IPS-15b (cell line): ENCODE measurements at regions not wholly inside any gene's neighbourhood (a gene's known extent, or its start where the extent isn't known, plus 50 kb on each side); places are given as distances from the start of the nearest gene placed in this dataset.

Experiments used
- H3K27me3 ChIP-seq: one replicate; pipeline ENCODE4 v1.6.1; 2013; ENCODE audit warnings: low read length; ENCODE audit not compliant: control insufficient read depth, insufficient read depth
- H3K36me3 ChIP-seq: one replicate; pipeline ENCODE4 v1.6.1; 2013; ENCODE audit warnings: low read length; ENCODE audit not compliant: control insufficient read depth, insufficient read depth
- H3K4me1 ChIP-seq: one replicate; pipeline ENCODE4 v1.6.1; 2013; ENCODE audit warnings: mild to moderate bottlenecking, low read length; ENCODE audit not compliant: control insufficient read depth, insufficient read depth
- H3K4me3 ChIP-seq: one replicate; pipeline ENCODE4 v1.5.1; 2013; ENCODE audit warnings: low read depth, low read length
- H3K9ac ChIP-seq: one replicate; pipeline ENCODE4 v1.6.1; 2013; ENCODE audit warnings: low read depth, mild to moderate bottlenecking, low read length
- H3K9me3 ChIP-seq: one replicate; pipeline ENCODE4 v1.6.1; 2013; ENCODE audit warnings: mild to moderate bottlenecking, low read length; ENCODE audit not compliant: control insufficient read depth, insufficient read depth

DNA sequence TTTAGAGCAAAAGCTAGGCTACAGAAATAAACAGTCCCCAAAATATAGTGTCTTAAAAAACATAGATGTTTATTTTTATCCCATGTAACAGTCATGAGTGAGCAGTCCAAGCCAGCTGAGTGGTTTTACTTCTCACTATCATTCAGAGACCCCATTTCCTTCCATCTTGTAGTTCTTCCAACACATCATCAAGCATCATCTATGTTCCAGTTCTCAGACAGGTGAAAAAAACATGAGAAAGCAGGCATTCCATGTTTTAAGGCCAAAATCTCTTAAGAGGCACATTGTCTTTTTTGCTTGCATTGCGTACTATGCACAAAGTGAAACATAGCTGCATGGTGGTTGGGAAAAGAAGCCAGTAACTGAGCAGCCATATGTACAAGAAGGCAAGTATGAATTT is 128.6 kb downstream of the ATOH1 start:
- H3K4me1 ChIP-seq, result peaks cover 11% of the 10 kb centered on the region
- H3K4me3 ChIP-seq, result no peak overlapping the region
- H3K27me3 ChIP-seq, result no peaks in the 10 kb centered on the region
- no peaks in the 10 kb centered on the region for H3K9me3 ChIP-seq
- H3K36me3 ChIP-seq, result no peaks in the 10 kb centered on the region
- no peak overlapping the region for H3K9ac ChIP-seq

DNA sequence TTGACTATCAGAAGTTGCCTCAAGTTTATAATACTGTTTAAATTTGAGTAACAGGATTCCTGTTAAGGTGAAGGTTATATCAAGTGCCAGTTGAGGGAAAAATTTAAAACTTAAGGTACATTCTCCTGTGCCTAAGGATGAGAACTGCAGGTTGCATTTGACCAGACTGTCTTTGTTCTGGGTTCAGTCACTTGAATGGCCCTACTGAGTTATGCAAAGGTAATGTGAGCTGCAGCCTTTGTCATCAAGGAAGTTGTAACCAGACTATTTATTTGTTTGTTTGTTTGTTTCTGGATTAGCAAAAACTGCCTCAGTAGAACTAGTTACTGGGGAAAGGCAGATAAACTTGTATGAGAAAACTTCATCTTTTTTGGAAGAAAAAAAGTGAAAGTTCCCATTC is 131.9 kb downstream of the ATOH1 start:
- Histone ChIP-seq H3K9me3 (no peaks in the 10 kb centered on the region), H3K4me3 (no peak overlapping the region), H3K36me3 (no peaks in the 10 kb centered on the region), H3K4me1 (peaks cover 11% of the 10 kb centered on the region), H3K9ac (no peak overlapping the region), H3K27me3 (no peaks in the 10 kb centered on the region)

DNA sequence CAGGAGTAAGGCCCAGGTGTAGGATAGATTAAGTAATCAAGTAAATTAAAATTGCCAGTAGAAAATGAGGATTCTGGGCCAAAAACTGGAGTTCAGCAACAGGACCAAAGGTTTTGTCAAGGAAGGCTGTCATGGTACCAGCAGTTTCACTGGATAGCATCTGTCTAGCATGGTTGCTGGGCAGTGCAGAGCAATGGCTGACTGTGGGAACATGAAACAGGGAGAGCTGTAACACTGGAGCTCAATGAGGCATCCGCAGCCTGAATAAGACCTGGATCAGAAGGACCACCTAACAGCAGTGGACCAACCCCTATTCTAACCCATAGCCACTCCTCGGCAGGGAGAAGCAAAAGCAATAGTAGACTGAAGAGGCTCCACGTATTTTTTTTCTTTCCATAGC is 132.4 kb downstream of the ATOH1 start:
- no peaks in the 10 kb centered on the region for H3K36me3 ChIP-seq
- no peak overlapping the region for H3K9ac ChIP-seq
- no peaks in the 10 kb centered on the region for H3K9me3 ChIP-seq
- no peak overlapping the region for H3K4me3 ChIP-seq
- peaks cover 11% of the 10 kb centered on the region for H3K4me1 ChIP-seq
- no peaks in the 10 kb centered on the region for H3K27me3 ChIP-seq

DNA sequence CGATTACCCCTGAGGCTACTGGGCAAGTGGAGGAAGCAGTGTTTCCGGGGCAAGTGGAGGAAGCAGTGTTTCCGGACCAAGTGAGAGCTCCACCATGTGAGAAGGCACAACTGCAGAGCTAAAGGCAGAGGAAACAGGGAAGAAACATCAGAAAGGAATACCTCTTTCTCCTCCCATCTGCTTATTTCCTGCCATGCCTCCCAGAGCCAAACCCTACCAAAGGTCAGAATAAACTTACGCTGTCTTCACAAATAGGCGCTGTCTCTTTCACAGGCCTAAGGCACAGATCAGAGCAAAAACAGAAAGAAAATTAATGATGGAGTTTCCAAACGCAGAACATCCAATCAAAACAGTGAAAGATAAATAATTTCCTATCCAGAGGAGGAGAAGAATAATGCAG is 153.0 kb downstream of the ATOH1 start:
- Histone ChIP-seq H3K9ac (no peak overlapping the region), H3K9me3 (no peaks in the 10 kb centered on the region), H3K4me1 (no peaks in the 10 kb centered on the region), H3K36me3 (no peaks in the 10 kb centered on the region), H3K4me3 (no peak overlapping the region), H3K27me3 (no peaks in the 10 kb centered on the region)

DNA sequence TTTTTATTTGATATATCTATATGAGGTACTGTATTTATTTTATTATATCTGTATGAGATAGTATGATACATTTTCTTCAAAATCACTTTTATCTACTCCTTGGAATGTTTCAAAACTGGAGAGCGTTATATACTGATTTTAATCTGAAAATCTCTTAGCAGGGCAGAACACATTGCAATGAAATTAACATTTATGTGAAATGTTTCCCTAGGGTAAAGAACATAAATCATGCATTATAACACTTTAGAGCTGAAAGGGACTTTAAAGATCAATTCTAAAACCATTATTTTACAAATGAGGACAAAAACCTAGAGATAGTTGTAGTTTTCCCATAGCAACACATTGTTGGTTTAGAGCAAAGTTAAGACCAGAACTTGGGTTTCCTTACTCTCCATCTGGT is 153.7 kb downstream of the ATOH1 start:
- Histone ChIP-seq H3K9ac (no peak overlapping the region), H3K4me1 (no peaks in the 10 kb centered on the region), H3K9me3 (no peaks in the 10 kb centered on the region), H3K27me3 (no peaks in the 10 kb centered on the region), H3K36me3 (no peaks in the 10 kb centered on the region), H3K4me3 (no peak overlapping the region)

DNA sequence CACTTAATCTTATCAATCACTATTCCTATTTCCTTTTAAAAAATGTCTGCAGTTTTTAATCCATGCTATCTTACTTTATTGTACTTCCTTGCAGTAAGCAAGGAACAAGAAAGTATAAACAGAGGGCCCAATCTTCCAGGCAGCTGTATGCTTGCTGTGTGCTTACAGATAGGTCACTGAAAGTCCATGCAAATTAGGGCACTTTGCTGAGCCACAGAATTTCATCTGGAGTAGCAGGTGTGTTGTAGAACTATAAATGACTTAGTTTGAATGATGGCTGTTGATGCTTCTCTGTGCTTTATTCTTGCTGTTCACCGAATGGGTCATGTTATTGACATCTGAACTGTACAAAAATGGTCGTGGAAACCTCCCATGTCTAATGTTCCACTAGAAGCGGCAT is 154.6 kb downstream of the ATOH1 start:
- no peaks in the 10 kb centered on the region for H3K9me3 ChIP-seq
- no peaks in the 10 kb centered on the region for H3K27me3 ChIP-seq
- no peaks in the 10 kb centered on the region for H3K36me3 ChIP-seq
- no peak overlapping the region for H3K4me3 ChIP-seq
- no peak overlapping the region for H3K9ac ChIP-seq
- no peaks in the 10 kb centered on the region for H3K4me1 ChIP-seq

DNA sequence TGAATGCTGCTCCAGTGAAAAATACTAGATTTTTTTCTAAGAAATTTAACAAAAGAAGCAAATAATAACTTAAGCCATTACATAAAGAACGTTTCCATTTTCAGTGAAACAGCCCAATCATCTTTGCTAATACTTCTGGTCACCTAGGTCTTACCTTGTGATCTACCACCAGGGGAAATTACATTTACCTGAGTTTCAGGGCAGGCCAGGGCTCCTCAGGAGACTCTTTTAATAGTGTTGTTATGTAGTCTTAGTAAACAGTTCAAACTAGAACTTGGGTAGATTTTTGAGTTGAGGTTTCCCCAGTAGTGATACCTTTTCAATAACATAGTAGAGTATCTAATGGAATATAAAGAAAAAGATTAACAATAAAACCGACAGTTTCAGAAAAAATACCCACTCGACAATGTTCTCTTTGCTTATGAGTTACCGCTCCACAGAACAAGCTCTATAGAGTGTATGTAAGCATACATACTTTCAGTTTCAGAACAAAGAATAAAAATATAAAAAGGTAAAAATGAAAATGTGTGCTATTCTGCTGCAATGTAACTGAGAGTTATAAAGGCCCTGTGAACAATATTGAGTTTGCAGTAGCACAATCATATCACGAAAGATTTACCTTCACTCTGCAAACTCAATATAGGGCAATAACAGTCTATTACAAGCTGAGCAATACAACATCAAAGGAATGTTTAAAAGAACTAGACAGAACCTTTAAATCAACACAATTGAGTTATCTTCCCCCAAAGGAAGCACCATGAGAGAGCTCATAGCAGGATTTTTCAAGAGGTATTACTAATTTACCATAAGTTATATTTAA is 165.8 kb downstream of the ATOH1 start:
- H3K4me3 ChIP-seq, result no peak overlapping the region
- H3K4me1 ChIP-seq, result no peaks in the 10 kb centered on the region
- no peaks in the 10 kb centered on the region for H3K36me3 ChIP-seq
- H3K9me3 ChIP-seq, result no peaks in the 10 kb centered on the region
- H3K27me3 ChIP-seq, result peaks cover 2% of the 10 kb centered on the region
- H3K9ac ChIP-seq, result no peak overlapping the region

DNA sequence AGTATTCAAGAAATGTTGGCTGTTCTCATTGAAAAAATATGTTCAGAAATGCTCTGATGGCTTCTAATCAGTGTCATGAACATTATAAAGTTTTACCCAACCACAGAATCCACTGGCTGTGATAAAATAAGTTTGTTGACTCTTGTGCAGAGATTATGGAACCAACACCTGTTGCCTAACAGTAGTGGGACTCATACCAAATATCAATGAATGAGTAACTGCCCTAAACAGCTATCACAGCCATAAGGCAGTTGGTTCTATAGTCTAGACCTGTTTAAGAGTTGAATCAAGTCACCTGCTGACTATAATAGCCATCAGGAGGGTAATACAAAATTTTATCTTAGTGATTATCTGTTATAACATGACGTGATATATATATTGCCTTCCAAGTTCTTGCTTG is 168.3 kb downstream of the ATOH1 start:
- Histone ChIP-seq H3K27me3 (no peaks in the 10 kb centered on the region), H3K4me1 (no peaks in the 10 kb centered on the region), H3K9me3 (no peaks in the 10 kb centered on the region)

DNA sequence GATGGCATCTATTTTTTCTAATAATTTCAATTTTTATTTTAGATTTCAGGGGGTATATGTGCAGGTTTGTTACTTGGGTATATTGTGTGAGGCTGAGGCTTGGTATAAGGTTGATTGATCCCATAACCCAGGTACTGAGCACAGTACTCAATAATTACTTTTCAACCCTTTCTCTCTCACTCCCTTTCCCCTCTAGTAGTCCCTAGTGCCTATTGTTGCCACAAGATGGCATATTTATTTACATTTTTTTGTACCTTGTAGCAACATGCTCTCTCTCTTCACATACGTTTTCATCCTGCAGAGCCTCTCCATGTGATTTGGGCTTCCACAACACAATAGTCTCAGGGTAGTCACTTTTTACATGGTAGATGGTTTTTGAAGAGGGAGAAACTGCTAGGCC is 172.0 kb downstream of the ATOH1 start:
- no peaks in the 10 kb centered on the region for H3K27me3 ChIP-seq
- H3K36me3 ChIP-seq, result no peaks in the 10 kb centered on the region
- H3K4me3 ChIP-seq, result no peak overlapping the region
- H3K4me1 ChIP-seq, result no peaks in the 10 kb centered on the region
- H3K9ac ChIP-seq, result no peak overlapping the region
- no peaks in the 10 kb centered on the region for H3K9me3 ChIP-seq

More for the DNA sequence above, 168.3 kb downstream of the ATOH1 start:
- H3K36me3 ChIP-seq, result no peaks in the 10 kb centered on the region
- no peak overlapping the region for H3K4me3 ChIP-seq
- H3K9ac ChIP-seq, result no peak overlapping the region

DNA sequence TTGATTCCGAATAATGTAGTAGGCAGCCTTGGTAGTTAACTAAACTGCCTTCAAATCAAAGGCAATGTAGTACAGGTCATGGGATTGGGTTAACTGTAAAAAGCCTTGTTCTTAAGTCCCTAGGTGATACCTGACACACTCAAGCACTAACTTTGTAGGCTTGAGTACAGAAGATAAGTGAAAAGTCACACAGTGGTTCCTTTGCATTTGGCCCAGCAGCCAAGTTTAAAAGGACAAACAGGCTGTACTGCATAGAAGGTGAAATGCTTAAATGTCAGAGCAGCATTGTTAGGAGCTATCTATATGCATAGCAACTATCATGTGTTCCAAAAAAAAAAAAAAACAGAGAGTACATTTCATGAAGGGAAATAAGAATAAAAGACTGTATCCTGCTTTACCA is 178.4 kb downstream of the ATOH1 start:
- no peak overlapping the region for H3K9ac ChIP-seq
- no peaks in the 10 kb centered on the region for H3K36me3 ChIP-seq
- no peaks in the 10 kb centered on the region for H3K9me3 ChIP-seq
- H3K4me1 ChIP-seq, result no peaks in the 10 kb centered on the region
- H3K27me3 ChIP-seq, result no peaks in the 10 kb centered on the region
- H3K4me3 ChIP-seq, result no peak overlapping the region

DNA sequence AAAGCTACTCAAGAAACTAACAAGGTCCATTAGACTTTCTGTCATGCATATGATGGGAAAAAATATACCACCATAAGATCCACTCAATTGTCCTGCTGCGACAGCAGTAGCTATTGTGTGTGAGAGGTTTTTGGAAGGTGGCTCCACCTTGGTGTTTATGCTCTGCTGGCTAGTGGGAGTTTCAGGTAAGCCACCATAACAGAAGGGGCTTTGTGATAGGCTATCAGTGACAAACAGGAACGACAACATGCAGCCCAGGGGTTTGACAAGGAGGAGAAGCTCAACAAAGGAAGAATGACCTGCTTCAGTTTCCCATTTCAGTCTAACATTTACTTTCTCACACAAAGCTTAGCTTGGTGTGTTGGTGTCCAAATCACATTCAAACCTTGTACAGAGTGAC is 182.6 kb downstream of the ATOH1 start:
- no peaks in the 10 kb centered on the region for H3K27me3 ChIP-seq
- no peaks in the 10 kb centered on the region for H3K36me3 ChIP-seq
- no peak overlapping the region for H3K4me3 ChIP-seq
- H3K9me3 ChIP-seq, result no peaks in the 10 kb centered on the region
- H3K9ac ChIP-seq, result no peak overlapping the region
- no peaks in the 10 kb centered on the region for H3K4me1 ChIP-seq

DNA sequence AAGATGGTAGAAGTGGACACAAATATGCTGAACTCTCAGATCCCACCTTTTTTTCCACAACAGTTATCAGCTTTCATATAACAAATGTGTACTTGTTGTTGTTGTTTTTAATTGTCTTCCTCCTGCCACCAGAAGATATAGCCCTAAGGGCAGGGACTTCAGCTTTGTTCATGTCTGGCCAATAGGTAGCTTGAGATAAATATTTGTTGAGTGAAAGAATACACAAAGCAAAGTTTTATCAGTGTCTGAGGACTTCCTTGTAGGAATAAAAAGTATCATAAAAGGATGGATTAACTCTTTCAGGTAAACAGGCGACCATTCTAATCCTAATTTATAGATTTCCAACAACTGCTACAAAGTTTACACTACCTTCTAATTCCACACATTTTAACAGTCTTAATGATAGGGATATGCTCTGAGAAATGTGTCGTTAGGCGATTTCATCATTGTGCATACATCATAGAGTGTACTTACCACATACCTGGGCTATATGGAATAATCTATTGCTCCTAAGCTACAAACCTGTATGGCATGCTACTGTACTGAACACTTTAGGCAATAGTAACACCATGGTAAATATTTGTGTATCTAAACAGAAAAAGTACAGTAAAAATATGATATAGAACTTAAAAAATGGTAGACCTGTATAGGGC is 186.1 kb downstream of the ATOH1 start:
- no peak overlapping the region for H3K4me3 ChIP-seq
- H3K4me1 ChIP-seq, result no peaks in the 10 kb centered on the region

More for the DNA sequence above, 186.1 kb downstream of the ATOH1 start:
- no peaks in the 10 kb centered on the region for H3K27me3 ChIP-seq
- no peak overlapping the region for H3K9ac ChIP-seq
- no peaks in the 10 kb centered on the region for H3K9me3 ChIP-seq
- no peaks in the 10 kb centered on the region for H3K36me3 ChIP-seq
